ENCODE measurements at regions not wholly inside any gene's neighbourhood (a gene's known extent, or its start where the extent isn't known, plus 50 kb on each side); places are given as distances from the start of the nearest gene placed in this dataset.

DNA sequence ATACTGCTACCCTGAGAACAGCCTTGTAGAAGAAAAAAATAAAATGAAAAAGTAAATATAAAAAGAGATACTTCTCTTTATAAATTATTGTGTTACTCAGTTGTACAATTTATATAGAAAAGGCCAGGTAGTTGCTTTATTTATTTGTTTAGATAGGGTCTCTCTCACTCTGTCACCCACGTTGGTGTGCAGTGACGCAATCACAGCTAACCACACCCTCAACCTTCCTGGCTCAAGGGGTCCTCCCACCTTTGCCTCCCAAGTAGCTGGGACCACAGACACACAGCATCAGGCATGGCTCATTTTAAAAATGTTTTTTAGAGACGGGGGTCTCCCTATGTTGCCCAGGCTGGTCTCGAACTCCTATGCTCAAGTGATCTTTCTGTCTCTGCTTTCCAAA, 175.4 kb upstream of the PZP start:
- no peak overlapping the region for H3K9ac ChIP-seq (ENCODE audit: low read length)
- H3K27ac ChIP-seq (ENCODE audit: low read length), result no peak overlapping the region
- no peaks in the 10 kb centered on the region for H3K4me1 ChIP-seq (ENCODE audit: control insufficient read depth, low read depth, low read length)
- H3K27me3 ChIP-seq (ENCODE audit: control insufficient read depth, insufficient read depth, low read length), result no peaks in the 10 kb centered on the region
- H3K36me3 ChIP-seq (ENCODE audit: control insufficient read depth, low read depth, low read length), result no peaks in the 10 kb centered on the region
- H3K9me3 ChIP-seq (ENCODE audit: control insufficient read depth, low read depth, low read length), result no peaks in the 10 kb centered on the region
- no peak overlapping the region for H3K4me3 ChIP-seq (ENCODE audit: low read length)

DNA sequence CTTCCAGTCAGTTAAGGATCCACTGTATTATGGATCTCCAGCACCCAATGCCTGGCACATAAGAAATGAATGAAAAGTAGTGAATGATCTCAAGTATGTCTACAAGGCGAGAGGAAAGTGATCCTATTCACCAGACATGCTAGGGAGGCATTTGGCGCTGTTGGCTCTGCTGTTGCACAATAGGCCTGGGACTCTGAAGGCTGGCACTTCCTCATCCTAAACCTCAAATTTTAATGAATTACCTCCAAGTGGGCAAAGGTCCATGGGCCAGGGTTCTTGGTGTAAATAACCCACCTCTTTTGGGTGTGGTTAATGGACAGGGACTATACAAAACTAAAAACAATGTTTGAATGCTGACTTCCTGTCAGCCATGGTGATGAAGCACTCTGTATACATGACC, 173.4 kb upstream of the PZP start:
- Histone ChIP-seq H3K36me3 (ENCODE audit: control insufficient read depth, low read depth, low read length) (no peaks in the 10 kb centered on the region), H3K9me3 (ENCODE audit: control insufficient read depth, low read depth, low read length) (no peaks in the 10 kb centered on the region), H3K4me3 (ENCODE audit: low read length) (no peak overlapping the region), H3K27me3 (ENCODE audit: control insufficient read depth, insufficient read depth, low read length) (no peaks in the 10 kb centered on the region), H3K9ac (ENCODE audit: low read length) (no peak overlapping the region), H3K27ac (ENCODE audit: low read length) (no peak overlapping the region), H3K4me1 (ENCODE audit: control insufficient read depth, low read depth, low read length) (no peaks in the 10 kb centered on the region)

DNA sequence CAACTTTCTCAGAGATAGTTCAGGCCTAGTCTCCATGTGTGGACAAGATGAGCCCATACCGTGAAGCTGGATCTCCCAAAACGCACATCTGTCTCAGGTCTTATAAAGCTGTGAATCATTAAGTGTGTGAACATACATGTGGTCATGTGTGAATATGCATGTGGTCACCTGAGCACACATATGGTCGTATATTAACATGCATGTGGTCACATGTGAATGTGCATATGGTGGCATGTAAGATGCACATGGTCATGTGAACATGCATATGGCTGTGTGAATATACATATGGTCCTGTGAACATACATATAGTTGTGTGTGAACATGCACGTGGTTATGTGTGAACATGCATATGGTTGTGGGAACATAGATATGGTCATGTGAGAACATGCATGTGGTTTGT, 172.5 kb upstream of the PZP start:
- Histone ChIP-seq H3K4me3 (ENCODE audit: low read length) (no peak overlapping the region), H3K4me1 (ENCODE audit: control insufficient read depth, low read depth, low read length) (no peaks in the 10 kb centered on the region), H3K9ac (ENCODE audit: low read length) (no peak overlapping the region), H3K27me3 (ENCODE audit: control insufficient read depth, insufficient read depth, low read length) (no peaks in the 10 kb centered on the region), H3K27ac (ENCODE audit: low read length) (no peak overlapping the region), H3K9me3 (ENCODE audit: control insufficient read depth, low read depth, low read length) (no peaks in the 10 kb centered on the region), H3K36me3 (ENCODE audit: control insufficient read depth, low read depth, low read length) (no peaks in the 10 kb centered on the region)

DNA sequence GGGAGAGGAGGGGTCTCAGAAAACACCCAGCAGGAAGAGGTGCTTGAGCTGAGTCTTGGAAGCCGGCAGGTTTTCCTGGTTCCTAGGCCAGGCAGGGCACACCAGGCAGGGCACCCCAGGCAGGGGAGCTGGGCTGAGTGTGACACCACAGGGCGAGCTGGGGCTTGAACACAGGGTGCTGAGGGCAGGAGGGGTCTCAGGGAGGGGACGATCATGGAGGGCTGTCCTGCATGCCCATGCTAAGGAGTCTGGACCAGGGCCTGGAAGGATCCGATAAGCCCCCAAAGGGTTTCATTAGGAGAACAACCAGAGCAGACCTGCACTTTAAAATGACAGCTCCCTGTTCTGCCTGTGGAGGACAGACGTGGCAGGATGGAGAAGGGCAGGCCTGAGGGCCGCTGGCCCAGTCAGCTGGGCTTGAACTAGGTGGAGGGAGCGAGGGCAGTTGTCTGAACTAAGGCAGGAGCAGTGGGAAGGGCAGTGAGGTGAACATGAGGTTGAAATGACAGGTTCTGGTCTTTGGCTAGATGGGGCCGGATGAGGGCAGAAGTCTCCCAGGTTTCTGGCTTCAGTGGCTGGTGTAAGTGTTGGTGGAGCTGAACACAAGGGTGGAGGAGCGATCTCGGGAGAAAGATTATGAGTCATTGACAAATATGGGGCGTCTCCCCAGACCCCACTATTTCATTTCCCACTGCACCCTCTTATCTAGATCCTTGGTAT, 171.0 kb upstream of the PZP start:
- no peaks in the 10 kb centered on the region for H3K27me3 ChIP-seq (ENCODE audit: control insufficient read depth, insufficient read depth, low read length)
- H3K9ac ChIP-seq (ENCODE audit: low read length), result no peak overlapping the region
- H3K4me1 ChIP-seq (ENCODE audit: control insufficient read depth, low read depth, low read length), result no peaks in the 10 kb centered on the region

DNA sequence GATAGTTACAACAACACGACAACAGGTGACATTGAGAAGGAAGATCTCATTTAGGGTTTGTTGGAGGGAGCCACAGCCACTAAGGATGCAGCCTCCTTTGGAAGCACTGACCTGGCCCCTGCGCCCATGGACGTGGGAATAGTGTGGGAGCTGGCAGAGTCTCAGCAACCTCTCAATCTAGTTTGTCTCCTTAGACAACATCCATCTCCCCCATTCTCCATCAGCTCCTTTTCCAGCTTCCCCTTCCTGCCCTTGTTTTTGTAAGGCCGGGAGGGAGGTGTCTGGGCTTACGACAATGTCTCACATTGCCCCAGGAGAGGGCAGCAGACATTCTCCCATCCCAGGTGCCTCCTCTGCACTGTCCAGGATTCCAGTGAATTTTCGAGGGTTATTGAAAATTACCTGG, 170.2 kb upstream of the PZP start:
- Histone ChIP-seq H3K9ac (ENCODE audit: low read length) (no peak overlapping the region), H3K36me3 (ENCODE audit: control insufficient read depth, low read depth, low read length) (no peaks in the 10 kb centered on the region), H3K4me3 (ENCODE audit: low read length) (no peak overlapping the region), H3K27me3 (ENCODE audit: control insufficient read depth, insufficient read depth, low read length) (no peaks in the 10 kb centered on the region), H3K9me3 (ENCODE audit: control insufficient read depth, low read depth, low read length) (no peaks in the 10 kb centered on the region), H3K4me1 (ENCODE audit: control insufficient read depth, low read depth, low read length) (no peaks in the 10 kb centered on the region), H3K27ac (ENCODE audit: low read length) (no peak overlapping the region)

More for the DNA sequence above, 171.0 kb upstream of the PZP start:
- H3K36me3 ChIP-seq (ENCODE audit: control insufficient read depth, low read depth, low read length), result no peaks in the 10 kb centered on the region
- H3K27ac ChIP-seq (ENCODE audit: low read length), result no peak overlapping the region
- no peak overlapping the region for H3K4me3 ChIP-seq (ENCODE audit: low read length)
- no peaks in the 10 kb centered on the region for H3K9me3 ChIP-seq (ENCODE audit: control insufficient read depth, low read depth, low read length)

DNA sequence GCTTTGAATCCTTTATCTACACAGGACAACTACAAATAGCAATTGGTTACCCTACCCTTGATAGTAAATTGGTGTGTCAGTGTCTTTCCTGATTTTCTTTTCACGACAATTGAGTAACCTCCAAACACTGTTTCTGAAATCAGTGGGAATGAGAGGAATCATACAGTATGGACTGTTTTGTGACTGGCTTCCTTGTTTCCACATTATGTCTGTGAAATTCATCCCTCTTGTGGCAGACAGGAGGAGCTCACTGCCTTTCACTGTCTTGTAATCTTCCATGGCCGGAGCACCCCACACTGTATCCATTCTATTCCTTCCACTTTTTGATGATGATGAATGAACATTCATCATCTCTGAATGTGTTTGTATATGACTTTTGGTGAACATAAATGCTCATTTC, 164.0 kb upstream of the PZP start:
- Histone ChIP-seq H3K9me3 (ENCODE audit: control insufficient read depth, low read depth, low read length) (no peaks in the 10 kb centered on the region), H3K4me3 (ENCODE audit: low read length) (no peak overlapping the region), H3K4me1 (ENCODE audit: control insufficient read depth, low read depth, low read length) (peaks cover 2% of the 10 kb centered on the region), H3K27me3 (ENCODE audit: control insufficient read depth, insufficient read depth, low read length) (no peaks in the 10 kb centered on the region), H3K27ac (ENCODE audit: low read length) (no peak overlapping the region), H3K36me3 (ENCODE audit: control insufficient read depth, low read depth, low read length) (no peaks in the 10 kb centered on the region), H3K9ac (ENCODE audit: low read length) (no peak overlapping the region)

DNA sequence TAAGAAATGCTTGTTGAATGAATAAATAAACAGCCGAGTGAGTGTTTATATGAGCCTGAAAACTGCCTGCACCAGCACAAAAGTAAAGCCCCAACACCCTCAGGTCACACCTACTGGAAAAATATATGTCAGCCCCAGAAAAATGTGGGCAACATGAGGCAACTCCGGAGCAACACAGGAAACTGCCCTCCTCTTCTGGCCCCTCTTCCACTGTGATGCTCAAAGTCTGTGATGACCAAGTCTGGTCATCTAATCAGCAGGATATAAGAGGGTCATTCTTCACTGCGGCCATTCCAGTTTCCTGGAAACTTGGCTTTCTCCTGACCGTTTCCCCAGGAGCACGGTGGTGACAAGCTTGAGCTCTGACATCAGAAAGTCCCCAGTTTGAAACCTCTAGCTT, 159.6 kb upstream of the PZP start:
- no peak overlapping the region for H3K4me3 ChIP-seq (ENCODE audit: low read length)
- H3K9ac ChIP-seq (ENCODE audit: low read length), result no peak overlapping the region
- no peaks in the 10 kb centered on the region for H3K36me3 ChIP-seq (ENCODE audit: control insufficient read depth, low read depth, low read length)
- H3K4me1 ChIP-seq (ENCODE audit: control insufficient read depth, low read depth, low read length), result peaks cover 37% of the 10 kb centered on the region
- no peaks in the 10 kb centered on the region for H3K9me3 ChIP-seq (ENCODE audit: control insufficient read depth, low read depth, low read length)
- H3K27ac ChIP-seq (ENCODE audit: low read length), result no peak overlapping the region
- no peaks in the 10 kb centered on the region for H3K27me3 ChIP-seq (ENCODE audit: control insufficient read depth, insufficient read depth, low read length)

DNA sequence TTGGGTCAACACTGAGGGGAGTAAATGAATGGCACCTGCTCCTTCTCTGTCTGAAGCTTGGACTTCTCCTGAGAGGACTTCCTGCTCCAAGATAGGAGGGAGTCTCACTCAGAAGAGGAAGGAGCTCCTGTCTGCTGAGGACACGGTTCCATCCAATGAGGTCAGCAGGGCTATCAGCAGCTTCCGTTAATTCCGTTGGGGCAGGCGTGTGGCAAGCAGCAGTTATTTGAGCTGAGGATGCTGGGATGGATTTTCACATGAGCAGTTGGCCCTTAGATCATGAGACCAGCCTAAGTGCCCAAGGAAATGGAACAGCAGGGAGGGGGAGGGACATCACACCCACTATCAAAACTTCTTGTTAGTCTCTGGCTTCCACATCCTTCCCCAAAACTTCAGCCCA, 159.0 kb upstream of the PZP start:
- Histone ChIP-seq H3K4me3 (ENCODE audit: low read length) (no peak overlapping the region), H3K9ac (ENCODE audit: low read length) (no peak overlapping the region), H3K36me3 (ENCODE audit: control insufficient read depth, low read depth, low read length) (no peaks in the 10 kb centered on the region), H3K27me3 (ENCODE audit: control insufficient read depth, insufficient read depth, low read length) (no peaks in the 10 kb centered on the region), H3K4me1 (ENCODE audit: control insufficient read depth, low read depth, low read length) (peaks cover 37% of the 10 kb centered on the region), H3K27ac (ENCODE audit: low read length) (no peak overlapping the region), H3K9me3 (ENCODE audit: control insufficient read depth, low read depth, low read length) (no peaks in the 10 kb centered on the region)

DNA sequence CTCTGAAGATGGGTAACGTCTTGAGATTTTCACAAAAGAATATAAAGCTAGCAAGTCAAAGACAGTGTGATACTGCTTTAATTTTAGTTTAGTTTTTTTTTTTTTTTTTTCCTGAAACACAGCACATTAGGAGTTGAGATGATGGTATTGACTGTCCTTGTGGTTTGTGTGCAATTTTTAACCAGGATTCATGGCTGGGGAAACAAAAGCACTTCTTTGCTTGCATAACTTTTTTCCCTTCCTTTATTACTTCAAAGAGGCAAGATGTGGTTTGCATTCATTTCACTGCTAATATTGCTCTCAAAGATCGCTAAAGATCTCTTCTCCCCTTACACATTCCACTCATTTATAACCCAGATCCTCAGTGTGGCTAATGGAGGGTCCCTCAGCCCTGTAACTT, 157.1 kb upstream of the PZP start:
- Histone ChIP-seq H3K9ac (ENCODE audit: low read length) (no peak overlapping the region), H3K36me3 (ENCODE audit: control insufficient read depth, low read depth, low read length) (no peaks in the 10 kb centered on the region), H3K4me3 (ENCODE audit: low read length) (no peak overlapping the region), H3K9me3 (ENCODE audit: control insufficient read depth, low read depth, low read length) (no peaks in the 10 kb centered on the region), H3K27ac (ENCODE audit: low read length) (no peak overlapping the region), H3K4me1 (ENCODE audit: control insufficient read depth, low read depth, low read length) (peaks cover 37% of the 10 kb centered on the region), H3K27me3 (ENCODE audit: control insufficient read depth, insufficient read depth, low read length) (no peaks in the 10 kb centered on the region)

DNA sequence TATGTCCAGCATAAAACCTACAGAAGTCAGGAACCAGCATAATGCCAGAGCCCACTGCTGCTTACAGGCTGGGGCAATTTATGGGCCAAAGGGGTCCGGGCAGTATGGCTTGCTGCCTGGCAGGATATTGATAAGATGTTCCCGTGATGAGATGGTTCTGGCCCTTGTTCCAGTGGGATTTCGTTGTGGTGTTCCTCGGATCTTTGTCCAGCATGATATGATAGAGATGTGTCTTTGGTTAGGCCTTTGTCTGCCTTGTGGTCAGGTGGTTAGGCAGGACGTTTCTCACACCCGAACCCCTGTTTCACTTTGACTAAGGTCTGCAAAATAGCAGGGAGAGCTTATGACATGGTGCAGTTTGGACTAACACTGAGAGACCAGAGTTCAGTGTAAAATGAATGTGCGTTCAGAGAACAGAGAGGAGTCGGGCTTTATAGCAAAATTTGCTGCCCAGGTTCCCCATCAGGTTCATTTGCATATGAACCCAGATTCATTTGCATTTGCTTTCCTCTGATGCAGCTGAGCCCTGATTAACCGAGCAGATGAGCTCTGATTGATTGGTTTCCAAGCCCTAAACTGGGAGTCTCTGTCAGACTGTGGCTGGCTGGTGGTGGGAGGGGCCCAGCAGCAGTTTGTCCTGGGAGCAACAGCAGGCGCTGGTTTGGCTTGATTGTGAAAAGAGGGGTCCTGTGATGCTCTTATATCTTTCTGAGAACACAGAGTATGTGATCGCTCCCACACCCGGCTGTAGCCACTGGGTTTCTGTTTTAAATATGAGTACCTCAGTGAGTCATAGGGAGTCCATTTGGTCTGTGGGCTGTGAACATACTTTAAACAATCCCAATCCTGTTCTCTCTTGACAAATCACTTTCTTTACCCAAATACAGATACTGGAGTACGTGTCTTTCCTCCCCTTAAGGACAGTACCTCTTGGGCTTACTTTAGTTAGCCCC, 156.3 kb upstream of the PZP start:
- Histone ChIP-seq H3K9me3 (ENCODE audit: control insufficient read depth, low read depth, low read length) (no peaks in the 10 kb centered on the region), H3K4me1 (ENCODE audit: control insufficient read depth, low read depth, low read length) (peaks cover 37% of the 10 kb centered on the region), H3K27ac (ENCODE audit: low read length) (peak overlapping the region; percentile 65), H3K36me3 (ENCODE audit: control insufficient read depth, low read depth, low read length) (no peaks in the 10 kb centered on the region), H3K4me3 (ENCODE audit: low read length) (peak overlapping the region; percentile 32), H3K27me3 (ENCODE audit: control insufficient read depth, insufficient read depth, low read length) (no peaks in the 10 kb centered on the region), H3K9ac (ENCODE audit: low read length) (peak overlapping the region; percentile 51)

DNA sequence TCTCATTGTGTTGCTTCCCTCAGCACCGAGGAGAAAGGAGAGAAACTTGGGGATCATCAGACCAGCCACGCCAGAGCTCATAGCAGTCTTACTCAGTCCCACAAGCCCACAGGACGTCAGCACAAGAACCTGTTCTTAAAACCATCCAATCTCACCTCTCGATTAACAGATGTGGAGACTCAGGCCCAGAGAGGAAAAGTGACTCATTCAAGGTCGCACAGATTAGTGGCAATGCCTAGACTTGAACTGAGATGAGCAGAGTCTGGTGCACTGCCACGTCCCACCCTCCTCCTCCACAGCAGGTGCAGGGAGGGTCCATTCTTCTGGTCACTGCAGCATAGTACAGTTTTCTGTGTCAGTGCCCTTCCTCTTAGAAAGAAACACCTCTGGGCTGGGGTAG, 154.9 kb upstream of the PZP start:
- H3K4me3 ChIP-seq (ENCODE audit: low read length), result no peak overlapping the region
- no peak overlapping the region for H3K27ac ChIP-seq (ENCODE audit: low read length)
- no peaks in the 10 kb centered on the region for H3K36me3 ChIP-seq (ENCODE audit: control insufficient read depth, low read depth, low read length)
- H3K4me1 ChIP-seq (ENCODE audit: control insufficient read depth, low read depth, low read length), result peaks cover 37% of the 10 kb centered on the region
- no peak overlapping the region for H3K9ac ChIP-seq (ENCODE audit: low read length)
- no peaks in the 10 kb centered on the region for H3K9me3 ChIP-seq (ENCODE audit: control insufficient read depth, low read depth, low read length)
- no peaks in the 10 kb centered on the region for H3K27me3 ChIP-seq (ENCODE audit: control insufficient read depth, insufficient read depth, low read length)
